Uterus (tissue), 3 donors: ENCODE measurements at regions not wholly inside any gene's neighbourhood (a gene's known extent, or its start where the extent isn't known, plus 50 kb on each side); places are given as distances from the start of the nearest gene placed in this dataset.

ENCODE experiments used
- DNase-seq, 2 donors: peaks; one replicate each; pipeline ENCODE4 v3.0.0-alpha.2; 2019 to 2020
- H3K27ac ChIP-seq, 2 donors: fragments of 200-600 bp; sonication (generic); 1 replicate in 1 of 2; 2 replicates in 1 of 2; pipeline ENCODE4 v1.5.1; 2016 to 2018
- H3K27me3 ChIP-seq, 2 donors: fragments of 200-600 bp; sonication (generic); one replicate each; pipeline ENCODE4 v1.5.1; 2018 to 2019; ENCODE audit warnings: control low read depth in 1 of 2
- H3K36me3 ChIP-seq, 2 donors: fragments of 200-600 bp; sonication (generic); one replicate each; pipeline ENCODE4 v1.5.1; 2019; ENCODE audit warnings: control low read depth in 1 of 2
- H3K4me1 ChIP-seq, 2 donors: fragments of 200-600 bp; sonication (generic); one replicate each; pipeline ENCODE4 v1.5.1; 2018 to 2019; ENCODE audit warnings: control low read depth in 1 of 2
- H3K4me3 ChIP-seq, 2 donors: fragments of 200-600 bp; sonication (generic); 1 replicate in 1 of 2; 2 replicates in 1 of 2; pipeline ENCODE4 v1.5.1; 2018 to 2019; ENCODE audit warnings: mild to moderate bottlenecking in 1 of 2
- H3K9me3 ChIP-seq, 2 donors: fragments of 200-600 bp; sonication (generic); one replicate each; pipeline ENCODE4 v1.5.1; 2019; ENCODE audit warnings: control low read depth in 1 of 2
- CTCF ChIP-seq, 4 experiments: fragments of 200-600 bp in 2 of 4; fragments of 450-650 bp in 2 of 4; sonication (generic) in 2 of 4; IDR thresholded peaks; one replicate each; pipeline ENCODE4 v1.5.1; 2016 to 2019; ENCODE audit warnings: antibody characterized with exemption in 4 of 4, mild to moderate bottlenecking in 2 of 4, moderate library complexity in 1 of 4
- POLR2A ChIP-seq, 2 donors: fragments of 450-650 bp; IDR thresholded peaks; one replicate each; pipeline ENCODE4 v1.6.1; 2016; ENCODE audit warnings: antibody characterized with exemption in 2 of 2, mild to moderate bottlenecking in 1 of 2, moderate library complexity in 1 of 2
- intact Hi-C: fragments of 100-400 bp; cut with DNase I; formaldehyde crosslinking; loops from one replicate; pipeline ENCODE4 v1.15.1; 2023; ENCODE audit warnings: low total_unique reads
- donor health status: DM: yes; HTN: yes; CAD: no.

DNA sequence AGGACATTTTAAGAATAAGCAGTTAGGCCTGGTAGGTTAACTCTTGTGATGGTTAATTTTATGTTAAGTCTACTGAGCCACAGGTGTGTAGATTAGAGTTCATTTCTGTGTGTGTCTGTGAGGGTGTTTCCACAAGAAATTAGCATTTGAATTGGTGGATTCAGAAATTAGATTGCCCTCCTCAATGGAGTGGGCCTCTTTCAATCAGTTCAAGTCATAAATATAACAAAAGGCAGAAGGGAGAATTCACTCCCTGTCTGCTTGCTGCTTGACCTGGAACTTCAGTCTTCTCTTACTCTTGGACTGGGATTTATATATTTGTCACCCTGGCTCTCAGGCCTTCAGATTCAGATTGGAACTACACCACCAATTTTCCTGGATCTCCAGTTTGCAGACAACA, 55.3 kb upstream of the POM121L12 start:
- no peak overlapping the region for H3K27ac ChIP-seq
- DNase-seq: no peak
- H3K9me3 ChIP-seq: peaks cover 0 to 1% of the 10 kb centered on the region in 2 donors
- intact Hi-C loops: no loop called here
- no peaks in the 10 kb centered on the region for H3K27me3 ChIP-seq
- no peaks in the 10 kb centered on the region for H3K4me1 ChIP-seq
- H3K4me3 ChIP-seq: no peak overlapping the region
- no peaks in the 10 kb centered on the region for H3K36me3 ChIP-seq
- TF ChIP-seq CTCF (IDR thresholded peaks at IDR 0.05) (no peak), POLR2A (IDR thresholded peaks at IDR 0.05) (no peak)

GRCh38 chr7:52973126-52973525, 62.3 kb upstream of the POM121L12 start:
- Histone ChIP-seq H3K4me3 (no peak overlapping the region), H3K27me3 (no peaks in the 10 kb centered on the region), H3K27ac (no peak overlapping the region), H3K4me1 (no peaks in the 10 kb centered on the region), H3K36me3 (no peaks in the 10 kb centered on the region), H3K9me3 (no peaks in the 10 kb centered on the region)
- intact Hi-C loops: no loop called here
- DNase-seq: no peak
- TF ChIP-seq POLR2A (IDR thresholded peaks at IDR 0.05): no peak
- no peak for TF ChIP-seq CTCF (IDR thresholded peaks at IDR 0.05)

GRCh38 chr7:52962402-52963076, 72.9 kb upstream of the POM121L12 start:
- no peak for TF ChIP-seq POLR2A (IDR thresholded peaks at IDR 0.05)
- H3K27ac ChIP-seq: no peak overlapping the region
- no peaks in the 10 kb centered on the region for H3K27me3 ChIP-seq

DNA sequence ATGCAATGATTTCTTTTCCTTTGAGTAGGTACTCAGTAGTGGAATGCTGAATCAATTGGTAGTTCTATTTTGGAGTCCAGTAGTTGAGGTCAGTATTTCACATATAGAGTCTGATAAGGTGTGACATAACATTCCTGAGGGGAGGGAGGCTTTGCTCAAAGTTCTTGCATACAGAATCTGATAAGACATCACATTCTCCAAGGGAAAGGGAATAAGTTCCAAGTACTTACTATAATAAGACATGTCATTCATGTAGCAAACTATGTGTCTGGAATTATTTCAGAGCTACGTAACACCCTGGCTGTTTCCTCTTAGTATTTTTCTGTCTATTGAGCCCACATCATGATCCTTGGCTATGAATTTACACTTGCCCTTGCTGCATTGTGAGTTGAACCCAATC, 74.3 kb upstream of the POM121L12 start:
- Histone ChIP-seq H3K36me3 (no peaks in the 10 kb centered on the region), H3K27ac (no peak overlapping the region), H3K4me3 (no peak overlapping the region), H3K9me3 (no peaks in the 10 kb centered on the region), H3K4me1 (no peaks in the 10 kb centered on the region), H3K27me3 (no peaks in the 10 kb centered on the region)
- DNase-seq: no peak
- intact Hi-C loops: no loop called here
- TF ChIP-seq POLR2A (IDR thresholded peaks at IDR 0.05) (no peak), CTCF (IDR thresholded peaks at IDR 0.05) (no peak)

More at GRCh38 chr7:52962402-52963076, 72.9 kb upstream of the POM121L12 start:
- Histone ChIP-seq H3K4me3 (no peak overlapping the region), H3K9me3 (no peaks in the 10 kb centered on the region), H3K4me1 (no peaks in the 10 kb centered on the region), H3K36me3 (no peaks in the 10 kb centered on the region)
- intact Hi-C loops: no loop called here
- DNase-seq: no peak

DNA sequence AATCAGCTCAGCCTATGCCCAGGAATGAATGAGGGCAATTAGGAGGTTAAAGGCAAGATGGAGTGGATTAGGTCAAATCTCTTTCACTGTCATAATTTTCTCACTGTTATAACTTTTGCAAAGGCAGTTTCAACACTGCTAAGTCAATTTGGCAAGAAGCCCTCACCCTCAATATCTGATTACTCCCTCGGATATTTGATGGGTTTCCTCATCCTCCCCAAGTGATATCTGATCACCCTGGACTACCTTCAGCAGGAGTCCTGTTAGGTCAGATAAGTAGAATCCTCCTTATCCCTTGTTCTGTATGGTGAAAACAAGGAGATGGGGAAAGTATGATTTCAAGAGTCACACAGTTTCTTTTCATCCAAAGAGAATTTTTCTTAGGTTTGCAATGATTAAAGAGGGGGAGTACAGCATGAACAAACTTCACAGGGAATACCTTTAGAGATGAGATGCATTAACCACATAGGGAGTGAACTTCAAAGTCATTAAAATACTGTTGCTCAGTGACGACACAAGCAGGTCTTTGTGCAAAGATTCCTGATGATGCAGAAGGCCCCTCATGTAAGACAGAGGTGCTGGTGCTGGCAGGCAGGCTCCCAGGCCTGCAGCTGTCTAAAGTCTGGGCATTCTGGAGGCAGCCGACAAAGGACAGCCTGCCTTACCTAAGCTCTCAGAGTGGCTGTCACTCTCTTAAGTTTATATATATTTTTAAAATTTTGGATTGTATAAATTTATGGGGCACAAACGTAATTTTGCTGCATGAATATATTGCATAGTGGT, 75.4 kb upstream of the POM121L12 start:
- Histone ChIP-seq H3K9me3 (no peaks in the 10 kb centered on the region), H3K36me3 (no peaks in the 10 kb centered on the region), H3K27ac (no peak overlapping the region), H3K4me3 (no peak overlapping the region), H3K27me3 (no peaks in the 10 kb centered on the region), H3K4me1 (no peaks in the 10 kb centered on the region)
- no peak for DNase-seq
- TF ChIP-seq CTCF (IDR thresholded peaks at IDR 0.05) (no peak), POLR2A (IDR thresholded peaks at IDR 0.05) (no peak)
- intact Hi-C loops: no loop called here
